KMS-11 (cell line): ENCODE measurements at regions not wholly inside any gene's neighbourhood (a gene's known extent, or its start where the extent isn't known, plus 50 kb on each side); places are given as distances from the start of the nearest gene placed in this dataset.

Experiments
- H2AFZ ChIP-seq: fragments of 200-600 bp; sonication (generic); 2 replicates; pipeline ENCODE4 v1.6.1; 2016; ENCODE audit warnings: antibody characterized with exemption, mixed run types, low read depth
- H3K27ac ChIP-seq: fragments of 200-600 bp; sonication (generic); 2 replicates; pipeline ENCODE4 v1.6.1; 2016; ENCODE audit warnings: mild to moderate bottlenecking, mixed run types
- H3K27me3 ChIP-seq: fragments of 200-600 bp; sonication (generic); 2 replicates; pipeline ENCODE4 v1.6.1; 2017; ENCODE audit warnings: mild to moderate bottlenecking, low read depth, mixed run types, moderate library complexity; ENCODE audit not compliant: insufficient read depth
- H3K36me3 ChIP-seq: fragments of 200-600 bp; sonication (generic); 2 replicates; pipeline ENCODE4 v1.6.1; 2017; ENCODE audit warnings: mild to moderate bottlenecking, mixed run types; ENCODE audit not compliant: insufficient read depth
- H3K4me1 ChIP-seq: fragments of 200-600 bp; sonication (generic); 2 replicates; pipeline ENCODE4 v1.6.1; 2016; ENCODE audit warnings: mild to moderate bottlenecking, low read depth, mixed run types; ENCODE audit not compliant: poor library complexity, severe bottlenecking
- H3K4me2 ChIP-seq: fragments of 200-600 bp; sonication (generic); 2 replicates; pipeline ENCODE4 v1.7.0; 2016; ENCODE audit warnings: mild to moderate bottlenecking, mixed run types
- H3K4me3 ChIP-seq: fragments of 200-600 bp; sonication (generic); IDR thresholded peaks from 2 replicates; pipeline ENCODE4 v1.6.1; 2017; ENCODE audit warnings: low read depth, low read length, mixed read lengths; ENCODE audit not compliant: insufficient read depth
- H3K79me2 ChIP-seq: fragments of 200-600 bp; sonication (generic); 2 replicates; pipeline ENCODE4 v1.6.1; 2016; ENCODE audit warnings: low read depth, mixed run types; ENCODE audit not compliant: insufficient read depth
- H3K9ac ChIP-seq: fragments of 200-600 bp; sonication (generic); 2 replicates; pipeline ENCODE4 v1.6.1; 2016; ENCODE audit warnings: mild to moderate bottlenecking, mixed run types
- H4K20me1 ChIP-seq: fragments of 200-600 bp; sonication (generic); 2 replicates; pipeline ENCODE4 v1.6.1; 2016; ENCODE audit warnings: mild to moderate bottlenecking, mixed run types; ENCODE audit not compliant: insufficient read depth
- CTCF ChIP-seq: fragments of 200-600 bp; sonication (generic); conservative IDR thresholded peaks from 2 replicates; pipeline ENCODE4 v1.6.1; 2017; ENCODE audit warnings: low read depth, mild to moderate bottlenecking, antibody characterized with exemption, low read length, moderate library complexity, mixed read lengths

- no peak overlapping the region for H2AFZ ChIP-seq
- H3K4me3 ChIP-seq = no peak overlapping the region
- H3K27ac ChIP-seq = no peak overlapping the region
- TF ChIP-seq CTCF = no peak
- H4K20me1 ChIP-seq = no peaks in the 10 kb centered on the region
- no peaks in the 10 kb centered on the region for H3K79me2 ChIP-seq
- peaks cover 28% of the 10 kb centered on the region for H3K4me1 ChIP-seq
- H3K9ac ChIP-seq = no peak overlapping the region
- H3K27me3 ChIP-seq = no peaks in the 10 kb centered on the region
- no peak overlapping the region for H3K4me2 ChIP-seq
- H3K36me3 ChIP-seq = no peaks in the 10 kb centered on the region
These were observed 221.7 kb downstream of the ZWINT start for GRCh38 chr10:56139405-56139804.

- TF ChIP-seq CTCF = no peak
- no peaks in the 10 kb centered on the region for H3K79me2 ChIP-seq
- peaks cover 3% of the 10 kb centered on the region for H3K4me1 ChIP-seq
- no peak overlapping the region for H2AFZ ChIP-seq
- no peak overlapping the region for H3K4me2 ChIP-seq
- H3K27me3 ChIP-seq = no peaks in the 10 kb centered on the region
- no peak overlapping the region for H3K27ac ChIP-seq
- H3K9ac ChIP-seq = no peak overlapping the region
- H3K4me3 ChIP-seq = no peak overlapping the region
- H3K36me3 ChIP-seq = no peaks in the 10 kb centered on the region
- no peaks in the 10 kb centered on the region for H4K20me1 ChIP-seq
These were observed 225.2 kb downstream of the ZWINT start for GRCh38 chr10:56135828-56136227.

GRCh38 chr10:56123247-56123646 lies 237.8 kb downstream of the ZWINT start:
- Histone ChIP-seq H3K4me2 (no peak overlapping the region), H3K9ac (no peak overlapping the region), H2AFZ (no peak overlapping the region), H3K36me3 (no peaks in the 10 kb centered on the region), H3K79me2 (no peaks in the 10 kb centered on the region), H3K27me3 (no peaks in the 10 kb centered on the region), H3K4me1 (no peaks in the 10 kb centered on the region), H3K4me3 (no peak overlapping the region), H3K27ac (no peak overlapping the region), H4K20me1 (no peaks in the 10 kb centered on the region)
- no peak for TF ChIP-seq CTCF

GRCh38 chr10:56116684-56117083 lies 244.4 kb downstream of the ZWINT start:
- no peak for TF ChIP-seq CTCF
- H4K20me1 ChIP-seq = no peaks in the 10 kb centered on the region
- no peak overlapping the region for H2AFZ ChIP-seq

More at GRCh38 chr10:56116684-56117083, 244.4 kb downstream of the ZWINT start:
- no peak overlapping the region for H3K4me2 ChIP-seq
- no peaks in the 10 kb centered on the region for H3K4me1 ChIP-seq
- H3K4me3 ChIP-seq = no peak overlapping the region
- no peaks in the 10 kb centered on the region for H3K27me3 ChIP-seq
- no peak overlapping the region for H3K27ac ChIP-seq
- H3K9ac ChIP-seq = no peak overlapping the region
- no peaks in the 10 kb centered on the region for H3K36me3 ChIP-seq
- H3K79me2 ChIP-seq = no peaks in the 10 kb centered on the region
